ENCODE measurements at regions not wholly inside any gene's neighbourhood (a gene's known extent, or its start where the extent isn't known, plus 50 kb on each side); places are given as distances from the start of the nearest gene placed in this dataset.
A peak's percentile ranks its signal among the peaks of the same experiment; 100 is the strongest.
"Not testable (repeated sequence)": the region's sequence is repeated elsewhere in the genome, so short reads cannot be mapped to it uniquely, and the experiment has no call there.

DNA sequence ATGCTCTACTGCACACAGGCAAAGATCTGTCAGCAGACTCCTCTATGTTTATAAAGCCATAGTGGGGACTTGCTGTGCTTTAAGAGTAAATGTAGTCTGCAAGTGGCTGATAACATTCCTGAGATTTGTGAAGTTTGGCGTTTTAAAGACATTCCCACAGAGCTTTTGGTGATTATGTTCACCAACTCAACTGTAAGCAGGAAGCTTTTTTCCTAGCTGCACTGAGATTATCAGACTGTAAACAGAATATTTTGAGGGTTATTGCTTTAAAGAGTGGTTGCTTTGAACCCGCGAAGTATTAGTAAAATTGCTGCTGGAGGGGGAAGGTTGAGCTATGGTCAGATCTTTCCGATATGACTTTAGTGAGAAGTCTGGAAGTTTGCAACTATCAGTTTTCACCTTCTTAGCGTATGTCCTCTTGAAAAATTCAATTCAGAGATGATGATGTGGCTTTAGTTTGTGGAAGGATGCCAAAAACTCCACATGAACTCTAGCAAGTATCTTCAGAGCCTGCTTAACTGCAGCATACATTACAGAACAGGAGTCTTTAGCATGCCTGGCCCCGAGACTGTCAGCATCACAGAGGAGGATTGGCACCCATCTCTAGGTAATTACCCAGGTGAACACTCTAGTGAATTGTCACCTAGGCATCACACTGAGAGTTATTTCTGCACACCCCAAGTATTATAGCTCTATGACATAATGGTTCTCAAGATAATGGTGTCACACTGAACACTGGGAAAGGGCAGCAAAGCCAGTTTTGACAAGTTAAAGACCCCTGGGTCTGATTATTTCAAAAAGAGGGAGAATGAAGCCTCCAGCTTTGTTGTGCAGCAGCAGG is 89.9 kb downstream of the MTNR1B start:
- Mint-ChIP-seq H3K36me3 (ENCODE audit: insufficient read depth in 2 of 2) (no peaks in the 10 kb centered on the region), H3K9me3 (peaks cover 0 to 2% of the 10 kb centered on the region in 2 donors), H3K4me3 (no peak overlapping the region), H3K27ac (no peak overlapping the region), H3K27me3 (ENCODE audit: low read depth) (peaks cover 9% of the 10 kb centered on the region), H3K4me1 (ENCODE audit: low read depth) (peaks cover 6% of the 10 kb centered on the region)
- no peak for DNase-seq
- no peak for ATAC-seq (replicated peaks in 1 of 2)

DNA sequence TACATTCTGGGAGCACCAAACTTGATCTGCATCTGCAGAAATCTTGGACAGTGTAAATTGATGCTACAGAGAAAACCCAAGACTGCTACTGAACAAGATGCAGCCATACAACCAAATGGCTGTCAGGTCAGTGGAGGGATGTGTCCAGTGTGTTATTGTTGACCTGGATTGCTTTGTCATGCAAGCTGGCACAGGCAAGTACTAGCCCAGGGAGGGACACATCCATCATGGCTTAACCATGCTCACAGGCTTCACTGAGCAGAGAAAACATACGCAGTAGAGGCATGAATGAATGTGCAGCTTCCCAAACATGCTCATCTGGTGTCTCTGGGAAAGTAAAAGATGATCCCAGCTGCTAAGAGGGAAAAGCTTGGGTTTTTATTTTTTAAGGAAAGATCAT is 93.6 kb downstream of the MTNR1B start:
- H3K4me3 Mint-ChIP-seq, result no peak overlapping the region
- H3K36me3 Mint-ChIP-seq (ENCODE audit: insufficient read depth in 2 of 2), result no peaks in the 10 kb centered on the region
- no peaks in the 10 kb centered on the region for H3K9me3 Mint-ChIP-seq
- peaks cover 11% of the 10 kb centered on the region for H3K27me3 Mint-ChIP-seq (ENCODE audit: low read depth)
- DNase-seq, result no peak
- H3K4me1 Mint-ChIP-seq (ENCODE audit: low read depth), result no peaks in the 10 kb centered on the region
- no peak for ATAC-seq (replicated peaks in 1 of 2)
- H3K27ac Mint-ChIP-seq, result no peak overlapping the region

DNA sequence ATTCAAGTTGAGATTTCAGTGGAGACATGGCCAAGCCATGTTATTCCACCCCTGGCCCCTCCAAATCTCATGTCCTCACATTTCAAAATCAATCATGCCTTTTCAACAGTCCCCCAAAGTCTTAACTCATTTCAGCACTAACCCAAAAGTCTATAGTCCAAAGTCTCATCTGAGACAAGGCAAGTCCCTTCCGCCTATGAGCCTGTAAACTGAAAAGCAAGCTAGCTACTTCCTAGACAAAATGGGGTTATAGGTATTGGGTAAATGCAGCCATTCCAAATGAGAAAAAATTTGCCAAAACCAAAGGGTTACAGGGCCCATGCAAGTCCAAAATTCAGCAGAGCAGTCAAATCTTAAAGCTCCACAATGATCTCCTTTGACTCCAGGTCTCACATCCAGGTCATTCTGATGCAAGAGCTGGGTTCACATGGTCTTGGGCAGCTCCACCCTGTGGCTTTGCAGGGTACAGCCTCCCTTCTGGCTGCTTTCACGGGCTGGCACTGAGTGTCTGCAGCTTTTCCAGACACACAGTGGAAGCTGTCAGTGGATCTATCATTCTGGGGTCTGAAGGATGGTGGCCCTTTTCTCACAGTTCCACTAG is 95.7 kb downstream of the MTNR1B start:
- H3K4me1 Mint-ChIP-seq (ENCODE audit: low read depth); H3K27ac Mint-ChIP-seq; H3K36me3 Mint-ChIP-seq (ENCODE audit: insufficient read depth in 2 of 2); H3K4me3 Mint-ChIP-seq; ATAC-seq (replicated peaks in 1 of 2); H3K9me3 Mint-ChIP-seq: not testable (repeated sequence)
- DNase-seq, result peak; percentile 3 to 13
- peaks cover 18% of the 10 kb centered on the region for H3K27me3 Mint-ChIP-seq (ENCODE audit: low read depth)

DNA sequence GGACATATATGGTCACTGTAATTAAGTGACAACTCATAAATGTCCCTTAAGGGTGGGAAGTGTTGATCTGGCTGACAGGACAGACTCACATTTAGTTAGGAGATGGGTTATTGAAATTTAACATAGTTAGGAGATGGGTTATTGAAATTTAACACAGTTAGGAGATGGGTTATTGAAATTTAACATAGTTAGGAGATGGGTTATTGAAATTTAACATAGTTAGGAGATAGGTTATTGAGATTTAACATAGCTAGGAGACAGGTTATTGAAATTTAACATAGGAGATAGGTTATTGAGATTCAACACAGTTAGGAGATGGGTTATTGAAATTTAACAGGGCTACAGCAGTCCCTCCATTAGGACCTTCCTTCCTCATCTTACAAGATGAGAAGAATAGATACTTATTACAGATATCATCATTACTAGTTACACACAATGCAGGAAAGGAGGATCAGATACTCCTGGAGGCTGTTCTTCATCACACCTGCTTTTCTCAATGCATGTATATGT is 98.5 kb downstream of the MTNR1B start:
- H3K36me3 Mint-ChIP-seq (ENCODE audit: insufficient read depth in 2 of 2), result peaks cover 0 to 1% of the 10 kb centered on the region in 2 donors
- DNase-seq (no peak), ATAC-seq (replicated peaks in 1 of 2) (no peak)
- H3K4me3 Mint-ChIP-seq, result no peak overlapping the region
- peaks cover 9% of the 10 kb centered on the region for H3K27me3 Mint-ChIP-seq (ENCODE audit: low read depth)
- H3K27ac Mint-ChIP-seq, result no peak overlapping the region
- H3K9me3 Mint-ChIP-seq, result no peaks in the 10 kb centered on the region
- H3K4me1 Mint-ChIP-seq (ENCODE audit: low read depth), result no peaks in the 10 kb centered on the region

DNA sequence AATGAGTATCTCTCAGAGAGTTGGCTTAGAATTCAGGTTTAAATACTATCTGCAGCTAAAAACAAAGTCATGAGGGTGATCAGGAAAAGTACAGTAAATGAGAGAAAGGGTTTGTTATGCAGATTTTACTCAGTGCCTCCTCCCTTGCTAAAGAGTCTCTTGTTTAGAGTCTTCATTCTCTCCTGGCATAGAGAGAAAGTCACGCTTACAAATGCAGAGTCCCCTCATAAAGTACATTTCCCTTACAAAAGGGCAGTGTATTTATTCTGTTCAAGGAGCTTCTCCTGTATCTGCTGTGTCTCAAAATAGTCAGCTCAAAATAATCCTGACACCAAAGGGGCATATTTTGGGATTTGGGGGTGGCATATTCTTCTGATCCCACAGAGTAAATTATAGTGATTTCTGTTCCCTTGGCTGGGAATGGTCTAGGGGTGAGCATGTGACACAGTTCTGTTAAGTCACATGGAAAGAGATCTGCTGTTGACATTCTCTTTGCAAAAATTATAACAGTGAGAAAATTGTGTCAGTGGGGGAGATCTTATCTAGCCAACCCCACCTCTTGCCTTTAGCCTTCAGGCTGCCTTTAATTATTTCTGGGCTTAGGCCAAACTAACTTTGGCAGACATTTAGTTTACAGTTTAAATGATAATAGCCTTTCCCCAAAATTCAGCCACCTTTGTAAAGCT is 102.9 kb downstream of the MTNR1B start:
- Mint-ChIP-seq H3K27me3 (ENCODE audit: low read depth) (peaks cover 22% of the 10 kb centered on the region), H3K4me3 (no peak overlapping the region)
- no peak for ATAC-seq (replicated peaks in 1 of 2)

DNA sequence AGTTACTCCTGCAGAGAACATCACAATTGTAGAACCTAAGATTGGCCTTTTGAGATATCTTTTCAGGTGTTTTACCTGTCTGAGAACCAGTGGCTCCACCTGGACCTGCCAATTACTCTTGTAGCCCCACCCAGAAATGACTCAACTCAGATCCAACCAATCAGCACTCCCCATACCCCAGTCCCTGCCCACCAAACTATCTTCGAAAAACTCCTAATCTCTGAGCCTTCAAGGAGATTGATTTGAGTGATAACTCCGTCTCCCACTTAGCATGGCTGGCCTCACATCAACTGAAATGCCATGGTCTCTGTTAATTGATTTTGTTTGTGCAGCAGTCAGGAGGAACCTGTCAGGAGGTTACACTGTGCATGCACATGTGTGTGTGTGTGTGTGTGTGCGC is 103.6 kb downstream of the MTNR1B start:
- Mint-ChIP-seq H3K36me3 (ENCODE audit: insufficient read depth in 2 of 2) (peaks cover 0 to 1% of the 10 kb centered on the region in 2 donors), H3K27ac (no peak overlapping the region), H3K4me3 (no peak overlapping the region), H3K27me3 (ENCODE audit: low read depth) (peaks cover 25% of the 10 kb centered on the region), H3K9me3 (no peaks in the 10 kb centered on the region), H3K4me1 (ENCODE audit: low read depth) (no peaks in the 10 kb centered on the region)
- DNase-seq (no peak), ATAC-seq (replicated peaks in 1 of 2) (no peak)

More for the DNA sequence above, 102.9 kb downstream of the MTNR1B start:
- H3K27ac Mint-ChIP-seq, result no peak overlapping the region
- H3K9me3 Mint-ChIP-seq, result no peaks in the 10 kb centered on the region
- DNase-seq, result no peak
- H3K36me3 Mint-ChIP-seq (ENCODE audit: insufficient read depth in 2 of 2), result peaks cover 0 to 1% of the 10 kb centered on the region in 2 donors
- H3K4me1 Mint-ChIP-seq (ENCODE audit: low read depth), result no peaks in the 10 kb centered on the region

DNA sequence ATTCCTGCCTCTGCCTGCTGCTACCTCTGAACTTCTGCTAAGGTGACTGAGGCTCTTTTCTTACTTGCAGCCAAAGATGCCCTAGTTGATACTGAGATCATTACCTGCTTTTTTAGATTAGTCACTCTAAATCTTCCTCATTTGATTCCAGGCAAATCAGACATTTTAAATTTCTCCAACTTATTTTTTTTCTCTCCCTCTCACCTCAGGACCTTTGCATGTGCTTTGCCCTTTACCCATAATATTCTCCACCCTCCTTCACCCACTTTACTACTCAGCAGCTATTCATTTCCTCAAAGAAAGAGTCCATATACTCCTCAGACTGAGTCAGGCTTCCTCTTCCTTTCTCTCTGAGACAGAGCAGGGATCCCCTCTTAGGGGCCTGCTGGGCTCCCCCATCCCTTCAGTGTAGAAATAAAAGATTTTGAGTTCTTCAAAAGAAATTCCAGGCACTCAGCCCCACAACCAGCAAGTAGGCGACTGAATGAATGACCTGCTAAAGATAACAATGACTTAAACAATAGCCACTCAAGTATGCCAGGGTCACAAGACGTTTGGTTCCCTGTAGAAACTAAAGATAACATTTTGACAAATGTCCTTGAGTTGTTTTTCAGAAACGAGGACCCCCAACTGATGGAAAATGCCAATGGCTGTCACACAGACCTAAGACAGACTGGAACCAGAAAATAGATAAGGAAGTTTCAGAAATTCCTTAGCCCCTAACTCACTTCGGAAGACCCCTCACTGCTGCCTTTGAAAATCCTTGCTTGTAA is 104.2 kb downstream of the MTNR1B start:
- H3K27ac Mint-ChIP-seq, result no peak overlapping the region
- H3K27me3 Mint-ChIP-seq (ENCODE audit: low read depth), result peaks cover 20% of the 10 kb centered on the region

DNA sequence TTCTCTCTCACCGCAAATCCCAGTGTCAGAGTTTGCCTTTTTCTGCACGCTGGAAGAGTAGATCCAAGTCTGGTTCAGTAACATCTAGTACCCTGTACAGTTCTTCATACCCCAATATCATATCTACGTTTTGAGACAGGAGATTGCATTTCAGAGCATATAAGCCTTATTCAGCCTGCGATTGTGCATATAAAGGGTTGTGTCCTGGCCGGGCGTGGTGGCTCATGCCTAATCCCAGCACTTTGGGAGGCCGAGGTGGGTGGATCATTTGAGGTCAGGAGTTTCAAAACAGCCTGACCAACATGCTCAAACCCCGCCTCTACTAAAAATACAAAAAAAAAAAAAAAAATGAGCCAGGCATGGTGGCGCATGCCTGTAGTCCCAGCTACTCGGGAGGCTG is 104.9 kb downstream of the MTNR1B start:
- Mint-ChIP-seq H3K27me3 (ENCODE audit: low read depth) (peaks cover 19% of the 10 kb centered on the region), H3K36me3 (ENCODE audit: insufficient read depth in 2 of 2) (peaks cover 0 to 1% of the 10 kb centered on the region in 2 donors)

More for the DNA sequence above, 104.2 kb downstream of the MTNR1B start:
- H3K9me3 Mint-ChIP-seq, result no peaks in the 10 kb centered on the region
- H3K4me1 Mint-ChIP-seq (ENCODE audit: low read depth), result no peaks in the 10 kb centered on the region
- ATAC-seq (replicated peaks in 1 of 2), result no peak
- no peak for DNase-seq
- no peak overlapping the region for H3K4me3 Mint-ChIP-seq
- H3K36me3 Mint-ChIP-seq (ENCODE audit: insufficient read depth in 2 of 2), result peaks cover 0 to 1% of the 10 kb centered on the region in 2 donors

DNA sequence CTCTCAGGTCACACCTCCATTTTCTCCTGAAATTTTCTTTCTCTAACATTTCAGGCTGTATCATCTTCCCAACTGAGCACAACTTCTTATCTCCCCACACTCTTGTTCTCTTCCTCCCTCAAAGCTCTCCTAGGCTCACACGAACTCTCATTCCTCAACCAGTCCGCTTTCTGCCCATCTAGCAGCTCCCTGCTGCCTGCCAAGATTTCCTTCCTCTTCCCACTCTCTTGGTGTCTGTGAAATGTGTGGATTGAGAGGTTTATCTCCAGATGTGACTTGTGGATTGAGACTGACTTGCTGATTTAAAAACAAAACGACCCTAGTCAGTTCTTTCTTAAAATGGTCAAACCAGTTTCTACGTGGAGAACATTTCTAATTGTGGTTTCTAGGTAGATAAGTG is 106.3 kb downstream of the MTNR1B start:
- DNase-seq, result no peak
- no peaks in the 10 kb centered on the region for H3K36me3 Mint-ChIP-seq (ENCODE audit: insufficient read depth in 2 of 2)
- H3K27ac Mint-ChIP-seq, result no peak overlapping the region
- ATAC-seq (replicated peaks in 1 of 2), result no peak
- no peak overlapping the region for H3K4me3 Mint-ChIP-seq
- no peaks in the 10 kb centered on the region for H3K4me1 Mint-ChIP-seq (ENCODE audit: low read depth)
- H3K27me3 Mint-ChIP-seq (ENCODE audit: low read depth), result peaks cover 19% of the 10 kb centered on the region
- no peaks in the 10 kb centered on the region for H3K9me3 Mint-ChIP-seq

More for the DNA sequence above, 104.9 kb downstream of the MTNR1B start:
- ATAC-seq (replicated peaks in 1 of 2) (no peak), DNase-seq (no peak)
- Mint-ChIP-seq H3K9me3 (no peaks in the 10 kb centered on the region), H3K4me3 (no peak overlapping the region), H3K27ac (no peak overlapping the region), H3K4me1 (ENCODE audit: low read depth) (no peaks in the 10 kb centered on the region)

DNA sequence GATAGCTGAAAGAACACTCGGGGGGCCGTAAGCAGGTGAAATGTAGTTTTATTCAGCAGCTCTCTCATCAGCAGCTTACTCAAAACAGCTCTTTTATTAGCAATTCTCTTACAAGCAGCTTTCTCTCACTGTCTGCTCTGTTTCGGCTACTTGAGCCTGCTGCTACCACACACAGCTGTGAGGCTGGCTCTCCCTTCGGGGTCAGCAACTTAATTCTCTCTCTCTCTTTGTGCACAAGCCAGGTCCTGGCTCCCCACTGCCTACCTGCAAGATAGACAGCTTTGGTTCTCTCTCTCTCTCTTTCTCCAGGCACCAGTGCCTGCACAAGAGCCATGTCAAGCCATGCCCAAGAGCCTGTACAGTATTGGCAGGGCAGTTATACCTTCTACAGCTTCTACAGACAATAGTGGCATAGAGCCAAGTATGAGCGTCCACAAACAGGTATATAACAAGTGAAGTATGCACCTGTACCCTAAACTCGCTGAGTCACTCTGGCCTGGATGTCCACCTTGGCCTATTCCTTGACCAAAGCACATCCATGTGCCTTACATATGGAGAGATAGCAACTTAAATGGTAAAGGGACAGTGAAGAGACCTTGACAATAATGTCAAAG is 110.8 kb downstream of the MTNR1B start:
- no peaks in the 10 kb centered on the region for H3K4me1 Mint-ChIP-seq (ENCODE audit: low read depth)
- DNase-seq, result no peak
- no peak overlapping the region for H3K4me3 Mint-ChIP-seq
- H3K27ac Mint-ChIP-seq, result no peak overlapping the region
- ATAC-seq (replicated peaks in 1 of 2), result no peak
- no peaks in the 10 kb centered on the region for H3K36me3 Mint-ChIP-seq (ENCODE audit: insufficient read depth in 2 of 2)
- no peaks in the 10 kb centered on the region for H3K9me3 Mint-ChIP-seq
- peaks cover 23% of the 10 kb centered on the region for H3K27me3 Mint-ChIP-seq (ENCODE audit: low read depth)

DNA sequence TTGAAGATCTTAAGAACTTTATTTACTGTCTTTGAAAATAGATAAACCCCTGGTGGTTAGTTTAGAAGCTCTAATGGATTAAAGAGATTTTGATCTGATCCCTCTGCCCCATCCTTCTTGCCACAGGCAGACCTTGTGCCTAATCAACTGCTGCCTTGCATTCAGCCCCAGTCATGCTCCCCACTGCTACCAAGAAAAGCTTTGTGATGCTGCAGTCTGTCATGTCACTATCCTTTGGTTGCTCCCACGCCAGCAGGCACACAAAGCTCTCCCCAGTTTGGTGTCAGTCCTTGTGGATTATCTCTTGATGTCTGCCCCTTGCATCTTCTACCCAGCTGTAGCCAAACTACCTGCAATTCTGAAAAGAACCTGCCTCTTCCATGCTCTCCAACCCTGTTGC is 112.2 kb downstream of the MTNR1B start:
- H3K9me3 Mint-ChIP-seq, result no peaks in the 10 kb centered on the region
- DNase-seq (no peak), ATAC-seq (replicated peaks in 1 of 2) (no peak)
- H3K36me3 Mint-ChIP-seq (ENCODE audit: insufficient read depth in 2 of 2), result no peaks in the 10 kb centered on the region
- H3K4me3 Mint-ChIP-seq, result no peak overlapping the region
- H3K27ac Mint-ChIP-seq, result no peak overlapping the region
- H3K4me1 Mint-ChIP-seq (ENCODE audit: low read depth), result no peaks in the 10 kb centered on the region
- H3K27me3 Mint-ChIP-seq (ENCODE audit: low read depth), result peaks cover 17% of the 10 kb centered on the region

DNA sequence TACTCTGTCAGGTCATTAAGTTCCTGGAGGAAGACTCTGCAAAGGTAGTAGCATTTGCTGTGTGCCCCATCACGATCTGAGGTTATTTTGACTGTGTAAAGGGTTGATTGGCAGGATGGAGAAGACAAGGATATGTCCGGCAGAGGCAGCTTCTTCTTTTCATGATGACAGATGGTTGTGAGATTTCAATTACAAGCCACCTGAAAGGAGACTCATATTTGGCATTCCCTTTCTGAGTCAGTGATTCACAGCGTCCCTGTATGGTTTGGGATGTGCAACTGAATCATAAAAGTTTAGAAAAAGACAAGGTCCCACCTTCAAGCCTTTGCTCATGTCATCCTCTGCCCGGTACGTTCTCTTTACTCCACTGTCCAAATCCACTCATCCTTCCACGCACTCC is 113.4 kb downstream of the MTNR1B start:
- no peak overlapping the region for H3K27ac Mint-ChIP-seq
- H3K4me1 Mint-ChIP-seq (ENCODE audit: low read depth), result no peaks in the 10 kb centered on the region
- ATAC-seq (replicated peaks in 1 of 2) (peak in 1 of 2 donors; percentile 61), DNase-seq (no peak)
- H3K27me3 Mint-ChIP-seq (ENCODE audit: low read depth), result peaks cover 13% of the 10 kb centered on the region
- no peaks in the 10 kb centered on the region for H3K9me3 Mint-ChIP-seq
- no peak overlapping the region for H3K4me3 Mint-ChIP-seq
- H3K36me3 Mint-ChIP-seq (ENCODE audit: insufficient read depth in 2 of 2), result no peaks in the 10 kb centered on the region

All from activated T-cell treated with anti-CD3 and anti-CD28 coated beads, Interleukin-2, amount 50 U/mL, for 72 hours (primary cell).